HG03439 (cell line): ENCODE measurements at regions not wholly inside any gene's neighbourhood (a gene's known extent, or its start where the extent isn't known, plus 50 kb on each side); places are given as distances from the start of the nearest gene placed in this dataset.

ENCODE experiments used
- ATAC-seq: cut with Tn5 transposase; IDR thresholded peaks from one replicate; pipeline ENCODE4 v1.9.1; 2021; ENCODE audit warnings: mild to moderate bottlenecking, moderate library complexity; ENCODE audit not compliant: unreplicated experiment

GRCh38 chr20:11727708-11728107 lies 190.0 kb upstream of the BTBD3 start:
- ATAC-seq, result no peak

GRCh38 chr20:11728937-11729336 lies 188.8 kb upstream of the BTBD3 start:
- no peak for ATAC-seq

GRCh38 chr20:11729806-11730205 lies 187.9 kb upstream of the BTBD3 start:
- no peak for ATAC-seq

- ATAC-seq, result no peak
Observed at GRCh38 chr20:11734431-11734830, 183.3 kb upstream of the BTBD3 start.

DNA sequence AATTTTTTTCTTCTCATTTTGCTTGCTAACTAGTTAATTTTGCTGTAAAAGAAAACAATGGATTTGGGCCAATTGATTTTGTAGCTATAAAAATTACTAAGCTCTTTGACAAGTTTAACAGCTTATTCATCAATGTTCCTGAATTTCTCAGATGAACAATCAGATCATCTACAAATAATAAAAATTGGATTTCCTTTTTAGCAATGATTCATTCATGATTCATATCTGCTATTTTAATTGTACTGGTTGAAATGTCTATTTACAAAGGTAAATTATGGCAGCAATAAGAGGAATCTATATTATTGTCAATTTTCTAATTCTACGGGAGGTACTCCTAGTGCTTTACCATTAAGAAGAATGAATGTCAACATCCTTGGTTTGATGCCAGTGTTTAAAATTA lies 178.8 kb upstream of the BTBD3 start:
- no peak for ATAC-seq

DNA sequence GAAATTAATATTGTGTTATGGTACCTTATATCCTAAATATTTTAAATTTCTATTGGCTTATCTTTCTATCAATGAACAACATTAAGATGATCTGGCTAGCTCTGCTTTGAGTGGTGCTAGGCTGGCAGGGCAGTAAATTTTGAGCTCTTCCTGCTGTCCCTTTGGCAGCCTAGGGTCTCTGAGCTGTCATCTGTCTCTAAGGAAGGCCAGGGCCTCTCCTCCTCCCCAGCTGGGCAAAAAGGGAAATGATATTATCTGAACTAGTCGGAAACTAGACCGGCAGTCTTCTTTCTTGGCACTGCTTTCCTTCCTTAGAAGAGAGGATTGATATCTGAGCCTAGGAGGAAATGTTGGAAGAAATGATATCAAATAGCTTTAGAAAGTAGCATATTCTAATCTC lies 176.7 kb upstream of the BTBD3 start:
- ATAC-seq, result no peak

- ATAC-seq, result no peak
Observed at GRCh38 chr20:11745145-11745544, 172.5 kb upstream of the BTBD3 start.

GRCh38 chr20:11748436-11748835 lies 169.3 kb upstream of the BTBD3 start:
- no peak for ATAC-seq

DNA sequence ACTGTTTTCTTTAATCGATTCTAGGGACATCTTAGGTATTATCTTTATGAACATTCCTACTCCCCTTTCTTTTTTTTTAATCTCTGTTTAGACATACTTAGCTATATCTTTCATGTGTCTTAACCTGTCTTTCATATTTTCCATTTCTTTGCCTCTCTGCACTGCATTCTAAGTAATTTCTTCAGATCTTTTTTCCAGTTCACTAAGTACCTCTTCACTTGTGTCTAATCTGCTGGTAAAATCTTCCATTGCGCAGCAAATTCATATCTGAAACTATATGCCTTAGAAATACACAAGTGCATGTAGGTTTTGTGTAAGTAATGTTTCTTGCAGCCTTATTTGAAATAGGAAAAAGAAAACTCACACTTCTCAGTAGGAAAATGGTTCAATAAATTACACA lies 165.4 kb upstream of the BTBD3 start:
- no peak for ATAC-seq

DNA sequence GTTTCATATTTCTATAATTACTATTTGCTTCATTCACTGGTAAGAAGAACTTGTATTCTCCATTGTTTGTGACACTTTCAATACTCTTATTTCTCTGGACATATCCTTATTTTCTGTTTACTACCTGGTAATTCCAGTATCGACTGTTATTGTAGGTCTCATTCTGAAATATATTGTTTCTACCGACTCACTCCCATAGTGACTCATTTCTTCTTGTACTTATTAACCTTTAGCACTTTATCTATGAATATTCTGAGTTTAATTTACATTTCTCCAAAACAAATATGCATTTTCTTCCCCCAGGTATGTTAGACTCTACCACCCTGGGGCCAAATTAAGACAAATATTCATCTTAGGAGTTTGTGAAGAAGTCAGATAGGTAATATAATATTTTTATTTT lies 164.5 kb upstream of the BTBD3 start:
- no peak for ATAC-seq

DNA sequence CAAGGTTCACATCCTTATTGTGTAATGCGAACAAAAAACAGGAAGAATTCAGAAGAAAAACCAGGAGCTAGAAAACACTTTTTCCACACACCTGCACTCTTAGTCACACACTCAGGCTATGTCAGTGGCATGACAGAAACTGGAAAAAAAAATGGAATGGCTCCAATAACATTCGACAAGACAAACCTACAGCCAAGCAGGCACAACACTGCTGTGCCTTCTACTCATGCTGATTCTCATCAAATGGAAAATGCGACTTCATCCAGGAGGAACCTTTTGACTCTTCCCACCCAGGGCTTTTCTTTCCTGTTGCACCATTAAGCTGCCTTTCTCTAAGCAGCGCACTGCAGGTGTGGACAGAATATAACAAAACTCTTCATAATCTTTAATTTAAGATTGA lies 163.2 kb upstream of the BTBD3 start:
- ATAC-seq, result no peak

GRCh38 chr20:11755071-11755841 lies 162.4 kb upstream of the BTBD3 start:
- no peak for ATAC-seq

- ATAC-seq, result no peak
Observed at GRCh38 chr20:11761497-11761896, 156.2 kb upstream of the BTBD3 start.

- no peak for ATAC-seq
Observed at GRCh38 chr20:11766961-11767360, 150.7 kb upstream of the BTBD3 start.

DNA sequence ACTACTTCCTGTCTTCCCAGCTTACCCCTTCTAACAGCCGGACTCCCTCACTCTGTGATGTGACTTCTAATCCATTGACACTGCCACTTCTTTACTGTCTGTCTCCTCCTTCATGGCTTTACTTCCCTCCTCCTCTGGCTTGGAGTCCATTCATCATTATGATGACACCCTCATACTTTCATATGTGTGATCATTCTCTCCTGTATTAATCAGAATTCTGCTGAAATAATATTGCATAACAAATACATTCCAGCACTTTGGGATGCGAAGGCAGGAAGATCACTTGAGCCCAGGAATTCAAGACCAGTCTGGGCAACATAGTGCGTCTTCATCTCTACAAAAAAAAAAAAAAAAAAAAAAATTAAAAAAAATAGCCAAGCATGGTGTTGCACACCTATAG lies 147.9 kb upstream of the BTBD3 start:
- no peak for ATAC-seq

DNA sequence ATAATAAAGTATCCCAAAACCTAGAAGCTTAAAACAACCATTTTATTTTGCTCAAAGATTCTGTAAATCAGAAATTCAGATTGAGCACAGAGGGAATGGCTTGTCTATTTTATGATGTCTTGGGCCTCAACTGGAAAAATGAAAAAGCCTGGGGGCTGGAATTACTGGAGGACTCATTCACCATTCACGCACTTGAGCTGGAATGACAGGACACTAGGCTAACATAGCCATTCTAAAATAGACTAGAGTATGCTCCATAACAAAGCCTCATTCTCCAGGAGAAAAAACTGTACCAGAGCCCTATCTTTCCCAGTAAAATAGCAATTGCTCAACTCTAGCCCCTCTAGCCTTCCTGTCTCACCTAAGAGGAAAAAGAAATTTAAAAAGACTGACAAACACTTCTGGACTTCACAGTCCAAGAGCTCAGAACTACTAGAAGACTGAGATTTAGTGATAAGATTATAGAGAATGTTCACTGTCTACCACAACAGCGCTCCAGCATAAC lies 145.4 kb upstream of the BTBD3 start:
- ATAC-seq, result no peak

GRCh38 chr20:11776687-11777086 lies 141.0 kb upstream of the BTBD3 start:
- no peak for ATAC-seq

DNA sequence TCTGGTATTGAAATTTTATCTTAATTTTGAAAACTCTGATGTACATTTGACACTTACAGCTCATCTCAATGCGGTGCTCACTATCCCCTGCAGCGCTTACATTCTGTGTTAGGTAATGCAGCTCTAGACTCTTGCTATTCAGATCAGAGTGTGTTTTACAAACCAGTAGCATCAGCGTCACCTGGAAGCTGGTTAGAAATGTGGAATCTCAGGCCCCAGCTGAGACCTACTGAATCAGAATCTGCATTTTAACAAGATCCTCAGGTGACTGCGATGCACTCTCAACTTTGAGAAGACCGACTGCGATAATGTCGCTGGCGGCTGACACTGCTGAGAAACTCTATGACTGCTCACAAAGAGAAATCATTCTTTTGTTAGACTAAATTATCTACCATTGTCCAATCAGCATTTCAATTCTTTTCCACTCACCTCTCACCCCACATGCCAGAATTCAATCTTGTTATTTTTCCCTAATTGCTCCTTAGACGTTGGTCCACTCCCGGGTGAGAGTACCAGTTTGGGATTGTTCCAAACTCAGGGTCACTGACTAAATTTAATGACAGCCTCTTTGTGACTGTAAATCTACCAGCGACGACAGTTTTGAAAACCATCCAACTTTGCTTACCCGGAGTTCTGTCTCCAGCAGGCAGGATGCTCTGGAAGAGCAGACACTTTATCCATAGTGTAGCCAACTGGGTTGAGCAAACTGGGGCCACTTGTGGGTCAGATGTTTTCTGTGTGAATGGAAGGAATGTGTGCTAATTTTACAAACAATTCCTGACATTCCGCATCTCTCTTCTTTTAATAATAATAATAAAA lies 140.1 kb upstream of the BTBD3 start:
- no peak for ATAC-seq

- no peak for ATAC-seq
Observed at GRCh38 chr20:11778206-11778570, 139.5 kb upstream of the BTBD3 start.

- no peak for ATAC-seq
Observed at GRCh38 chr20:11780765-11781369, 136.8 kb upstream of the BTBD3 start.

DNA sequence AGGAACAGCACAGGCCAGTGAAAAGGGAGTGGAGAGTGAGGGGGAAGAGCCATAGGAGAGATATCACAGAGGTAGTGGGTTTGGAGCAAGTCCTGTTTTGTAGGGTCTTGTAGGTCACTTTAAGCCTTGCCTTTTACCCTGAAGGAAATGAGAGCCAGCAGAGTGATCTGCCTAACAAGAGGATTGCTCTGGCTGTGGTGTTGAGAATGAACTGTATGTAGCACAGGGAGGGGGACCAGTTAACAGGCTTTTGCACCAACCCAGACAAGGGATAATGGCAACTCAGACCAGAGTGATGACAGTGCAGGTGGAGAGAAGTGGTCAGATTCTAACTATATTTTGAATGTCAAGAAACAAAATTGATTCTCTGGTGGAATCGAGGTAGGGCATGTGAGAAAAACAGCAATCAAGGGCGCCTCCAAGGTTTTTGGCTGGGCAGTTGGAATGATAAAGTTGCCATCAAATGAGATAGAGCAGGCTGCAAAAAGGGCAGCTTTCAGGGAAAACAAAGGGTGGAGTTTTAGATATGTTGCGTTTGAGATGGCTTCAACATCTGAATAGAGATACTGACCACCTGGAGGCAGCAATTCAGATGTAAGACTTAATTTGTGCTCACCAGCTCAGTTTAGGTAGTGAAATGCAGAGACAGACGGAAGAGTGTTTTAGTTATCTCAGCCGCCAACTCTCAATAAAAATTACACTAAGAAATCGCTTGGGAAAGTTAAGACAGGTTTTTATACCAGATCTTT lies 134.4 kb upstream of the BTBD3 start:
- ATAC-seq, result no peak
